Keratinocyte (primary cell): ENCODE measurements at regions not wholly inside any gene's neighbourhood (a gene's known extent, or its start where the extent isn't known, plus 50 kb on each side); places are given as distances from the start of the nearest gene placed in this dataset.

Experiments used
- DNase-seq: peaks from one replicate; pipeline ENCODE4 v3.0.0-alpha.2; 2011; ENCODE audit warnings: low read depth, missing footprints, low spot score
- FAIRE-seq: peaks from 2 replicates; lab custom pipeline; 2011; peaks lifted over from hg19 to GRCh38; lab: Jason Lieb, UNC
- H2AFZ ChIP-seq: 2 replicates; pipeline ENCODE4 v1.6.0; 2012; ENCODE audit warnings: low read length, control low read depth, inconsistent platforms; ENCODE audit not compliant: control insufficient read depth
- H3K27ac ChIP-seq: 2 replicates; pipeline ENCODE4 v1.5.1; 2011; ENCODE audit warnings: low read length; ENCODE audit not compliant: control insufficient read depth, insufficient read depth
- H3K27me3 ChIP-seq: 3 replicates; pipeline ENCODE4 v1.6.0; 2011; ENCODE audit warnings: low read length; ENCODE audit not compliant: control insufficient read depth, insufficient read depth; ENCODE audit errors: extremely low read depth
- H3K36me3 ChIP-seq, 2 experiments: 2 replicates in 1 of 2; 3 replicates in 1 of 2; pipeline ENCODE4 v1.5.1; 2011; ENCODE audit warnings: low read length in 2 of 2, mild to moderate bottlenecking in 1 of 2; ENCODE audit not compliant: control insufficient read depth in 2 of 2, insufficient read depth in 2 of 2; ENCODE audit errors: extremely low read depth in 1 of 2
- H3K4me1 ChIP-seq: 3 replicates; pipeline ENCODE4 v1.5.1; 2011; ENCODE audit warnings: low read length; ENCODE audit not compliant: control insufficient read depth, insufficient read depth; ENCODE audit errors: extremely low read depth
- H3K4me2 ChIP-seq: 3 replicates; pipeline ENCODE4 v1.6.0; 2011; ENCODE audit warnings: low read depth, low read length; ENCODE audit not compliant: control insufficient read depth, insufficient read depth; ENCODE audit errors: extremely low read depth
- H3K4me3 ChIP-seq, 3 experiments: fragments of 200-600 bp in 1 of 3; sonication (generic) in 1 of 3; 2 replicates in 2 of 3; 3 replicates in 1 of 3; pipeline ENCODE4 v1.5.1; 2011 to 2016; ENCODE audit warnings: low read length in 3 of 3, mild to moderate bottlenecking in 3 of 3, control low read depth in 2 of 3, inconsistent platforms in 1 of 3, low read depth in 1 of 3, mixed read lengths in 1 of 3, mixed run types in 1 of 3, moderate library complexity in 1 of 3; ENCODE audit not compliant: control insufficient read depth in 2 of 3, insufficient read depth in 2 of 3; ENCODE audit errors: extremely low read depth in 1 of 3
- H3K79me2 ChIP-seq: 2 replicates; pipeline ENCODE4 v1.6.0; 2012; ENCODE audit warnings: low read length; ENCODE audit not compliant: control insufficient read depth, insufficient read depth
- H3K9ac ChIP-seq: 3 replicates; pipeline ENCODE4 v1.6.0; 2011; ENCODE audit warnings: low read length; ENCODE audit not compliant: control insufficient read depth, insufficient read depth; ENCODE audit errors: extremely low read depth
- H3K9me1 ChIP-seq: 3 replicates; pipeline ENCODE4 v1.6.0; 2011; ENCODE audit warnings: low read length; ENCODE audit not compliant: control insufficient read depth, insufficient read depth; ENCODE audit errors: extremely low read depth
- H3K9me3 ChIP-seq: 2 replicates; pipeline ENCODE4 v1.5.1; 2012; ENCODE audit warnings: low read depth, low read length; ENCODE audit not compliant: control insufficient read depth
- H4K20me1 ChIP-seq: 3 replicates; pipeline ENCODE4 v1.6.0; 2011; ENCODE audit warnings: low read length; ENCODE audit not compliant: control insufficient read depth, insufficient read depth; ENCODE audit errors: extremely low read depth
- EZH2 ChIP-seq: IDR thresholded peaks from one replicate; pipeline ENCODE4 v1.6.1; 2012; ENCODE audit warnings: inconsistent platforms, mild to moderate bottlenecking, low read length, moderate library complexity
- dilution Hi-C: fragments of 300-500 bp; cut with MboI; formaldehyde crosslinking; loops from one replicate; pipeline ENCODE4 v1.7.0; 2020; ENCODE audit warnings: low sequenced_read_pairs; ENCODE audit not compliant: extremely low pct_ligation_motif_present
- TF ChIP-seq, protein P1 (sequence below), 3 experiments: IDR thresholded peaks in 1 of 3; conservative IDR thresholded peaks in 1 of 3; optimal IDR thresholded peaks in 1 of 3; 2 replicates in 2 of 3; 3 replicates in 1 of 3; pipeline versions ENCODE3 to v1.5.1; 2011; ENCODE audit warnings: low read length in 3 of 3, mild to moderate bottlenecking in 3 of 3, moderate library complexity in 2 of 3, control low read depth in 1 of 3, inconsistent platforms in 1 of 3; ENCODE audit not compliant: insufficient read depth in 2 of 3; ENCODE audit errors: extremely low read depth in 1 of 3

DNA sequence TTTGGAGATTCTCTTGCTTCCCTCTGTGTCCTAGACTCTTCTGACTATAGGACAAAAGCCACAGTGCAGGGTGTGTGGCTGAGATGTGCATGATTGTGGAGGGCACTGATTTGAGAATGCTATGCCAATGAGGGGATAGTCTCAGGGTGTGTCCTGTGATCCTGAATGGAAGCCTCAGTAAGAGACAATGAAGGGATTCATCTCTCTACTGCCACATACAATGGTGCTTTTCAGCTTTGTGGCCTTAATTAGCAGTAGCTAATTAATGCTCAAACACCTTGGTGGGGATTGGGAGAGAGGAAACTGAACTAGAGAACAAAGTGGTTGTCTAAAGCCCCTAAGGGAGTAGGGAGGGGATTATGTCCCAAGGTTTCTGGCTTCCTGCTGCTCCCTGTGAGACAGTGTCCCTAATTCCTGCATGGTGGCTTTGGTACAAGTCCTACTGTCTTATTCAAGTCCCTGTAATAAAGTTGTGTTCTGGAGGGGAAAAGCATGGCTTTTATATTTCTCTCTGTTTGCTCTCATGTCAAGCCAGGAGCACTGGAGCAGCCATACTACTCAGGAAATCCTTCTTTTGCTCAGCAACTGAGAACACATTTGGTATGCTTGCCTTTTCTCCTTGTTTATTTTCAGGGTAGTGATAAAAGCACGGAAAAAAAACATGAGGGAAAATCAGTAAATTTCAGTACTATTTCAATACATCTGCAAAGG lies 415.2 kb upstream of the TCF4 start:
- Histone ChIP-seq H2AFZ (no peak overlapping the region), H3K4me3 (no peak overlapping the region), H3K9ac (no peak overlapping the region), H3K79me2 (no peaks in the 10 kb centered on the region), H4K20me1 (no peaks in the 10 kb centered on the region), H3K27ac (no peak overlapping the region), H3K9me1 (no peaks in the 10 kb centered on the region), H3K9me3 (no peaks in the 10 kb centered on the region), H3K4me1 (no peaks in the 10 kb centered on the region), H3K27me3 (no peaks in the 10 kb centered on the region), H3K36me3 (no peaks in the 10 kb centered on the region), H3K4me2 (no peak overlapping the region)
- DNase-seq (no peak), FAIRE-seq (no peak)
- dilution Hi-C loops = no loop called here
- TF ChIP-seq EZH2 = no peak
- TF ChIP-seq, protein P1, sequence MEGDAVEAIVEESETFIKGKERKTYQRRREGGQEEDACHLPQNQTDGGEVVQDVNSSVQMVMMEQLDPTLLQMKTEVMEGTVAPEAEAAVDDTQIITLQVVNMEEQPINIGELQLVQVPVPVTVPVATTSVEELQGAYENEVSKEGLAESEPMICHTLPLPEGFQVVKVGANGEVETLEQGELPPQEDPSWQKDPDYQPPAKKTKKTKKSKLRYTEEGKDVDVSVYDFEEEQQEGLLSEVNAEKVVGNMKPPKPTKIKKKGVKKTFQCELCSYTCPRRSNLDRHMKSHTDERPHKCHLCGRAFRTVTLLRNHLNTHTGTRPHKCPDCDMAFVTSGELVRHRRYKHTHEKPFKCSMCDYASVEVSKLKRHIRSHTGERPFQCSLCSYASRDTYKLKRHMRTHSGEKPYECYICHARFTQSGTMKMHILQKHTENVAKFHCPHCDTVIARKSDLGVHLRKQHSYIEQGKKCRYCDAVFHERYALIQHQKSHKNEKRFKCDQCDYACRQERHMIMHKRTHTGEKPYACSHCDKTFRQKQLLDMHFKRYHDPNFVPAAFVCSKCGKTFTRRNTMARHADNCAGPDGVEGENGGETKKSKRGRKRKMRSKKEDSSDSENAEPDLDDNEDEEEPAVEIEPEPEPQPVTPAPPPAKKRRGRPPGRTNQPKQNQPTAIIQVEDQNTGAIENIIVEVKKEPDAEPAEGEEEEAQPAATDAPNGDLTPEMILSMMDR (optimal IDR thresholded peaks at IDR 0.05 in 1 of 3, IDR thresholded peaks at IDR 0.05 in 1 of 3, conservative IDR thresholded peaks at IDR 0.05 in 1 of 3; ENCODE audit: extremely low read depth in 1 of 3, insufficient read depth in 2 of 3, low read length in 3 of 3) = no peak

DNA sequence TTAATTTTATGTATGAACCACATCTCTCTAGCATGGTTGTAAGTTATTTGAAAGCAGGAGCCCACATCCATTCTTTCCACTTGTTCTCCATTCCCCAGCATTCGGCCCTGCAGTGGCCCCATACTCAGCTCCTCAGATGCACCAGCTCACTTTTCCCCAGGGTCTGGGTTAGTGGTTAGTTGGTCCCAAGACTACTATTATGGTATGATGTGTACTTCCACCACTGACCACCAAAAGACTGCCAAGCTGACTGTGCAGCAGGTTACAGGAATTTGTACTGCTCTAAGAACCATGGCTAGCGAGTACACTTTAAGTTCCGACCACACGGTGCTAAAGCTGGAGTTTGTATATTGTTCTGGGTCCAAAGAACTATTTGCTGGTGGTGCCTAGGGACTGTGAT lies 413.6 kb upstream of the TCF4 start:
- Histone ChIP-seq H4K20me1 (no peaks in the 10 kb centered on the region), H3K9me3 (no peaks in the 10 kb centered on the region), H3K36me3 (no peaks in the 10 kb centered on the region), H3K4me3 (no peak overlapping the region), H3K9ac (no peak overlapping the region), H2AFZ (no peak overlapping the region), H3K4me2 (no peak overlapping the region), H3K9me1 (no peaks in the 10 kb centered on the region), H3K4me1 (peaks cover 15% of the 10 kb centered on the region), H3K27me3 (no peaks in the 10 kb centered on the region), H3K27ac (no peak overlapping the region), H3K79me2 (no peaks in the 10 kb centered on the region)
- TF ChIP-seq, protein P1 (optimal IDR thresholded peaks at IDR 0.05 in 1 of 3, IDR thresholded peaks at IDR 0.05 in 1 of 3, conservative IDR thresholded peaks at IDR 0.05 in 1 of 3; ENCODE audit: extremely low read depth in 1 of 3, insufficient read depth in 2 of 3, low read length in 3 of 3) = no peak
- no peak for TF ChIP-seq EZH2
- FAIRE-seq (no peak), DNase-seq (no peak)
- dilution Hi-C loops = no loop called here
